Neural cell (in vitro differentiated cells): ENCODE measurements at regions not wholly inside any gene's neighbourhood (a gene's known extent, or its start where the extent isn't known, plus 50 kb on each side); places are given as distances from the start of the nearest gene placed in this dataset.

Source experiments
- H2AFZ ChIP-seq: fragments of 200-600, 300-800 bp; sonication (generic), shearing (Covaris generic); 2 replicates; pipeline ENCODE4 v1.6.0; 2014; ENCODE audit warnings: low read depth, mild to moderate bottlenecking, antibody characterized with exemption, low read length, moderate library complexity
- H3F3A ChIP-seq: fragments of 200-600 bp; shearing (Covaris generic); 2 replicates; pipeline ENCODE4 v1.6.1; 2016; ENCODE audit warnings: mild to moderate bottlenecking, moderate library complexity, mixed read lengths, antibody characterized with exemption, low read length; ENCODE audit not compliant: insufficient read depth, poor library complexity, severe bottlenecking
- H3K27ac ChIP-seq: fragments of 200-600, 300-800 bp; sonication (generic), shearing (Covaris generic); 2 replicates; pipeline ENCODE4 v1.5.1; 2014; ENCODE audit warnings: mild to moderate bottlenecking, low read length, moderate library complexity
- H3K27me3 ChIP-seq: fragments of 300-800, 200-600 bp; sonication (generic), shearing (Covaris generic); 2 replicates; pipeline ENCODE4 v1.6.0; 2014; ENCODE audit warnings: mild to moderate bottlenecking, low read depth, low read length, moderate library complexity; ENCODE audit not compliant: insufficient read depth
- H3K36me3 ChIP-seq: fragments of 300-800, 200-600 bp; sonication (generic), shearing (Covaris generic); 2 replicates; pipeline ENCODE4 v1.5.1; 2014; ENCODE audit warnings: mild to moderate bottlenecking, antibody characterized with exemption, low read length, moderate library complexity; ENCODE audit not compliant: insufficient read depth
- H3K4me2 ChIP-seq: fragments of 300-800, 200-600 bp; sonication (generic), shearing (Covaris generic); 2 replicates; pipeline ENCODE4 v1.6.0; 2014; ENCODE audit warnings: mild to moderate bottlenecking, low read length
- H3K4me3 ChIP-seq: fragments of 300-800, 200-600 bp; sonication (generic), shearing (Covaris generic); 2 replicates; pipeline ENCODE4 v1.5.1; 2014; ENCODE audit warnings: mild to moderate bottlenecking, low read length, moderate library complexity
- H3K79me2 ChIP-seq: fragments of 200-600 bp; shearing (Covaris generic); replicated peaks from 2 replicates; pipeline ENCODE4 v1.6.0; 2014; ENCODE audit warnings: mild to moderate bottlenecking, low read length, moderate library complexity; ENCODE audit not compliant: insufficient read depth
- H3K9ac ChIP-seq: fragments of 300-800, 200-600 bp; sonication (generic), shearing (Covaris generic); 2 replicates; pipeline ENCODE4 v1.6.1; 2016; ENCODE audit warnings: mild to moderate bottlenecking, low read length, mixed read lengths
- H3K9me2 ChIP-seq: fragments of 200-600 bp; shearing (Covaris generic); 2 replicates; pipeline ENCODE4 v1.6.1; 2016; ENCODE audit warnings: mild to moderate bottlenecking, low read length, mixed read lengths; ENCODE audit not compliant: insufficient read depth
- H3K9me3 ChIP-seq: fragments of 200-600, 300-800 bp; sonication (generic), shearing (Covaris generic); 2 replicates; pipeline ENCODE4 v1.6.1; 2016; ENCODE audit warnings: mild to moderate bottlenecking, mixed run types, low read length, moderate library complexity, mixed read lengths
- H4K20me1 ChIP-seq: fragments of 200-600 bp; shearing (Covaris generic); 2 replicates; pipeline ENCODE4 v1.6.1; 2016; ENCODE audit warnings: mild to moderate bottlenecking, mixed run types; ENCODE audit not compliant: insufficient read depth
- CTCF ChIP-seq: fragments of 450-650 bp; IDR thresholded peaks from 2 replicates; pipeline ENCODE4 v1.5.1; 2014; ENCODE audit warnings: antibody characterized with exemption, mild to moderate bottlenecking, moderate library complexity; ENCODE audit not compliant: poor library complexity, severe bottlenecking
- EP300 ChIP-seq: fragments of 450-650 bp; conservative IDR thresholded peaks from 2 replicates; pipeline ENCODE4 v1.6.1; 2014; ENCODE audit warnings: antibody characterized with exemption, mild to moderate bottlenecking, moderate library complexity; ENCODE audit not compliant: poor library complexity, severe bottlenecking
- EZH2 ChIP-seq: fragments of 200-600, 300-800 bp; shearing (Covaris generic), sonication (generic); IDR thresholded peaks from 2 replicates; pipeline ENCODE4 v1.6.1; 2014; ENCODE audit warnings: antibody characterized with exemption, low read length, borderline replicate concordance, mild to moderate bottlenecking; ENCODE audit not compliant: insufficient read depth, poor library complexity, severe bottlenecking
- MXI1 ChIP-seq: fragments of 450-650 bp; conservative IDR thresholded peaks from 2 replicates; pipeline ENCODE4 v1.6.1; 2014; ENCODE audit warnings: antibody characterized with exemption, mild to moderate bottlenecking; ENCODE audit not compliant: poor library complexity, severe bottlenecking
- POLR2AphosphoS5 ChIP-seq: IDR thresholded peaks from 2 replicates; pipeline ENCODE4 v1.6.1; 2012
- RAD21 ChIP-seq: fragments of 450-650 bp; conservative IDR thresholded peaks from 2 replicates; pipeline ENCODE4 v1.6.1; 2014; ENCODE audit warnings: antibody characterized with exemption, mild to moderate bottlenecking, moderate library complexity
- REST ChIP-seq: IDR thresholded peaks from 2 replicates; pipeline ENCODE4 v1.6.1; 2012; ENCODE audit warnings: borderline replicate concordance
- SMC3 ChIP-seq: fragments of 450-650 bp; conservative IDR thresholded peaks from 2 replicates; pipeline ENCODE4 v1.6.1; 2014; ENCODE audit warnings: antibody characterized with exemption, mild to moderate bottlenecking, moderate library complexity; ENCODE audit not compliant: poor library complexity
- TAF1 ChIP-seq: IDR thresholded peaks from 2 replicates; pipeline ENCODE4 v1.6.1; 2012; ENCODE audit warnings: low read depth

GRCh38 chr4:153852501-153852900 lies 63.6 kb upstream of the SFRP2 start:
- no peak overlapping the region for H3K27ac ChIP-seq
- H3K27me3 ChIP-seq = no peaks in the 10 kb centered on the region
- H3K9me2 ChIP-seq = no peaks in the 10 kb centered on the region
- no peaks in the 10 kb centered on the region for H3K79me2 ChIP-seq
- H2AFZ ChIP-seq = no peak overlapping the region
- H3K9ac ChIP-seq = no peak overlapping the region
- H3K36me3 ChIP-seq = no peaks in the 10 kb centered on the region
- H3F3A ChIP-seq = no peaks in the 10 kb centered on the region
- H4K20me1 ChIP-seq = no peaks in the 10 kb centered on the region
- H3K4me2 ChIP-seq = no peak overlapping the region
- TF ChIP-seq RAD21 = no peak
- TF ChIP-seq SMC3 = no peak
- TF ChIP-seq CTCF = no peak
- TF ChIP-seq TAF1 = no peak
- TF ChIP-seq POLR2AphosphoS5 = no peak
- TF ChIP-seq EZH2 = no peak
- TF ChIP-seq MXI1 = no peak
- TF ChIP-seq EP300 = no peak
- TF ChIP-seq REST = no peak
- no peaks in the 10 kb centered on the region for H3K9me3 ChIP-seq
- H3K4me3 ChIP-seq = no peak overlapping the region

- TF ChIP-seq RAD21 (no peak), CTCF (no peak), TAF1 (no peak), POLR2AphosphoS5 (no peak), EP300 (no peak), SMC3 (no peak), REST (no peak), EZH2 (no peak), MXI1 (no peak)
- no peak overlapping the region for H3K4me3 ChIP-seq
Measured at GRCh38 chr4:153850533-153851280, 61.8 kb upstream of the SFRP2 start.

More at GRCh38 chr4:153850533-153851280, 61.8 kb upstream of the SFRP2 start:
- Histone ChIP-seq H3K9ac (no peak overlapping the region), H3F3A (no peaks in the 10 kb centered on the region), H4K20me1 (no peaks in the 10 kb centered on the region), H3K27ac (no peak overlapping the region), H3K79me2 (no peaks in the 10 kb centered on the region), H3K27me3 (no peaks in the 10 kb centered on the region), H2AFZ (no peak overlapping the region), H3K4me2 (no peak overlapping the region), H3K9me2 (no peaks in the 10 kb centered on the region), H3K9me3 (no peaks in the 10 kb centered on the region), H3K36me3 (no peaks in the 10 kb centered on the region)
